AML-193 (cell line): ENCODE measurements at regions not wholly inside any gene's neighbourhood (a gene's known extent, or its start where the extent isn't known, plus 50 kb on each side); places are given as distances from the start of the nearest gene placed in this dataset.

Experiments
- DNase-seq, 2 experiments: peaks; one replicate each; lab custom pipeline; 2025; lab: John Stamatoyannopoulos, UW

DNA sequence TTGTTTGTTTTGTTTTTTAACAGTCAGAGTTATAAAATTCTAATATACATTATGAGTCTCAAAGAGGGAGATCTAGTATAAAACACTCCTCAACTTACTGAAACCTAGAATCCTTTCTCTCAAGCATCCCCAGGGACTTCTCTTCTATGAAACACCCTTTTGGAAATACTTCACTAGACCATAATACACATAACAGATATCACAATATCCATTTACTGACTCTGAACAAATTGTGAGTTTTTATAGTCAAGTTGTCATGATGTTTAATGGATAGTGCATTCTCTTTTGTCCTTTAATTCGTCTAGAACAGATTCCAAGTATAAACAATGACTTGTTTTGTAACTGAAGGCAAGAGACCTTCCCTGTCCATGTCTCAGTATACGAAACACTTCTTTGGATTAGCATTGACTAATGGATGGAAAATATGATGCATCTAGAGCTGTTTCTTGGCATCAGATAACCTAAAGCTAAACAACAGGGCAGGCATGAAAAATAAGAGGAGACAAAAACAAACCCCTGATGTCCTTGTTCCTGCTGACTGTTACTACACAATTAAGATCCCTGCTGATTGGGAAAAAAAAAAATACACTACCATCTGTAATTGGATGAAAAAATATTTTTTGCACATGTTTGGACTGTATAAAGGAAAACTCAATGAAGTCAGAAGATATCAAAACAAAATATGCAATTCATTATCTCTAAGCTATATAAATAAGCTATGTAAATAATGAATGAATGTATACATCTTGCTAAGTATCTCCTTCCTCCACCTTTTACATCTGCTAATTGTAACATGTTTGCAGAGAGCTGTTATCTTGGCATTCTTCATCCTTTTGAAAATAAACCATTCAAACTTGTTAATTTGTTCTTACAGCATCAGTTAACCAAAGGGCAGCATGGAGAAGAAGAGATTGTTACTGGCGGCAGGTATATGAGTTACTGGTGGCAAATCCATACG is 214.2 kb downstream of the LACC1 start:
- no peak for DNase-seq

DNA sequence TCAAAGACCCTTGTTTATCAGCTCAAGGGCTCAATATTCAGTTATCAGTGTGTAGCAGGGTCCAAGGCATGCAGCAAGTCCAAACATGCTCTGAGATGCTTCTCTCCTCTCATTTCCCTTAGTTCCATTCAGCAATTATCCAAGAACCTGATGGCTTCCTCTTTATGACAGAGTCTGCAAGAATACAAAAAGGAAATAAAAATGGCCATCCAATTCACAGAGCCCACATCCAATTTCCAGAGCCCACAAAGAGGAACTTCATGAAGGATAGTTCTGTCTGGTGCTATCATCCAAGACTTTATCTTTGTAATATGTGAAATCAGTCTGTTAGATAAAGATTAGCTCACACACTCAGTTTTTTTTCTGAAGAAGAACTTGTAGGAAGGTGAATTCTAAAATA is 217.2 kb downstream of the LACC1 start:
- no peak for DNase-seq

DNA sequence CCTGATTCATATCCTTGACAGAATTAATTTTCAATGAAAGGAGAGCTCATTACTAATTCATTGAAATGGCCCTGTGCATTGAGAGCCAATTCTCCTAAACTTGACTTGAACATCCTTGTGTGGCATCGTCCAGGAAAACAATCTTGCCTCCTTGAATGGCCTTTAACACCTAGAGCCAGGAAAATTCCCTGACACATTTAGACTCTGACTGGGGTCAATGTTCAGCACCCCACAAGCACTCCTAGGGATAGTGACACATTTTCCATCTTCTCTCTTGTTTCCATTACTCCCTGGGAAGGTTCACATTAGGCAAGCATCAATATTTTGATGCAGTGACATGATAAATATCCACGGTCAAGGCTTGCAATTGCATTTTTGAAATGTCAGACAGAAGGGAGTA is 218.9 kb downstream of the LACC1 start:
- no peak for DNase-seq

DNA sequence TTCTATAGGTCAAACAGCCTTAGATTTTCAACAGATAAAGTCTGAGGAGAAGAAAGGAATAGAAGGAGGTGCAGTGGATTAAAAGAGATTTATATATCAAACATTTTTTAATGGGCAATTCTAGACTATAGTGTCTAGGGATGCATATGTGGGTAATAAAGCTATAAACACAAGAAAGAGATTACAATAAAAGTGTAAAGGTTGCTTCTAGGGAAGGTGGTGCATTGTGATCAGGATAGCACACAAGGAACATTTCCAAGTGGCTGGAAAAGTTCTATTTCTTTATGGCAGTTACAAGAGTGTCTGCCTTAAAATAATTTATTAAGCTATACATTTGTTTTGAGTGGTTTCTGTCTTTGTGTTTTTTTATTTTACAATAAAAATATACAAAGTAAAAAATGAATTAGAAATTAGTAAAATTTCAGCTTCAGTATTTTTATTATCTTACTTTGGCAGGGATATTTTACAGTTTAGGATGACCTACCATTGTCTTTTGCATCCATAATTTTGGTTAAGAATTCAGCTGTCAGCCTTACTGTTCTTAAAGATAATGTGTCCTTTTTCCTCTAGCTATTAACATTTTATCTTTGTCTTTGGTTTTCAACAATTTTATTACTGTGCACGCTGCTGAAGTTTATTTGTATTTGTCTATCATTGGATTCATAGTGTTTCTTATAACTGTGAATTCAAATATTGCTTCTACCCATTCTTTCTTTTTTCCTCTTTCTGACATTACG is 221.8 kb downstream of the LACC1 start:
- no peak for DNase-seq

DNA sequence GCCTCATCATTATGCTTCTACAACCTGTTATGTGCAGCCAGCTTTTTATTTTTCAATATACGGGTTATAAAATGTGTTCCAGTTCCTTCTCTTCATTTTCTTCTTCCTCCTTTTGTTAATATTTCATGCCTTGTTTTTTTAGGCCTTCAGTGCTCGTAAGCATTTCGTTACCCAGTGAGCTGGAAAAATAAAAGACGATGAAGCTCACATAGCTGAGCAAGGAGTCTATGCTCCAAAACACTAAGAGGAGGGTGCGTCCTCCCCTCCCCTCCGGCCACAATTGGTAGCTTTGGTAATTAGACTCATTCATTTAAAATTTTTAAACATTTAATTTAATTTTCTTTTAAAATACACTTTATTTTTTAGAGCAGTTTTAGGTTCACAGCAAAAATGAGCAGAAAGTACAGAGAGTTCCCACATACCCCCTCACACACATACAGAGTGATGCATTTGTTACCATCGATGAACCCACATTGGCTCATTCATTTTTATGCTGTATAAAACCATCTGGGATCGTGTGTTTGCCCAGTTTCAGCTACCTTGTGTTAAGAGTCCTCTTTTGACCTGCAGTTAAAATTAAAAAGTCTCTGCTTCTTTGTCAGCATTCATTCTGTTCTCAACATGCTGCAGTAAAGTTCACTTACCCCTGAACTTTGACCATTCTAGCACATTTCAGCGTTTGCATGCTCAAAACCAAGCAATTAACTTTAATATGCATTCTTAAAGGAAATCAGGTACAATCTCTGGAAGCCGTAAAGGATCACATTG is 223.9 kb downstream of the LACC1 start:
- no peak for DNase-seq

DNA sequence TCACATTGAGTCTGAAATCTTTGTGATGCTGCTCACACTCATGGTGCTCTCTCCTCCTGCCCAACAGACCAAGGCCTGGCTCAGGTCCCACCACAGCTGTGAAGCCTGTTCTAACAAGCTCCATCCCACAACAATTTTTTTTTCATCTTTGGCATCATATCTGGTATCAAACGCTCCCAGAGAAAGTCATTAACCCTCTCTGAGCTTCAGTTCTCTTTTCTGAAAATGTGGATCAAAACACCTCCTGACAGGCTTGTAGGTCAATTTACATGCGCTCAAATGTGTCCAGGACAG is 224.4 kb downstream of the LACC1 start:
- DNase-seq, result no peak

DNA sequence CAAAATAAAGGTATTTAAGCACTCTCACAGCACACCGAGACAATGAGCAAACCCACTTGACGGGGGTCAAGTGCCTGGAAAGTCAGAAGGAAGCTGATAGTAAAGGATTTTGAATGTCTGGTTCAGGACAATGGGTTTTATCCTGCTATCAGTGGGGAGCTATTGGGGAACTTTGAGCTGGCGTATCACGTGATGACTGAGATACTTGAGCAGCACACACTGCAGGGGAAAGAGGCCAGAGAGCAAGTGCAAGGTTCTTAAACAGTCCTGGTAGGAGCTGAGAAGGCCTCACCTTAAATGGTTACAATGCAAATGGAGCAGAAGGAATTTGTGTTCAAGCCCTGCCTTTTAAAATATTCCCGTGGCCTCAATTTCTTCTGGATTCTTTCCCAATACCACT is 225.3 kb downstream of the LACC1 start:
- DNase-seq, result no peak

DNA sequence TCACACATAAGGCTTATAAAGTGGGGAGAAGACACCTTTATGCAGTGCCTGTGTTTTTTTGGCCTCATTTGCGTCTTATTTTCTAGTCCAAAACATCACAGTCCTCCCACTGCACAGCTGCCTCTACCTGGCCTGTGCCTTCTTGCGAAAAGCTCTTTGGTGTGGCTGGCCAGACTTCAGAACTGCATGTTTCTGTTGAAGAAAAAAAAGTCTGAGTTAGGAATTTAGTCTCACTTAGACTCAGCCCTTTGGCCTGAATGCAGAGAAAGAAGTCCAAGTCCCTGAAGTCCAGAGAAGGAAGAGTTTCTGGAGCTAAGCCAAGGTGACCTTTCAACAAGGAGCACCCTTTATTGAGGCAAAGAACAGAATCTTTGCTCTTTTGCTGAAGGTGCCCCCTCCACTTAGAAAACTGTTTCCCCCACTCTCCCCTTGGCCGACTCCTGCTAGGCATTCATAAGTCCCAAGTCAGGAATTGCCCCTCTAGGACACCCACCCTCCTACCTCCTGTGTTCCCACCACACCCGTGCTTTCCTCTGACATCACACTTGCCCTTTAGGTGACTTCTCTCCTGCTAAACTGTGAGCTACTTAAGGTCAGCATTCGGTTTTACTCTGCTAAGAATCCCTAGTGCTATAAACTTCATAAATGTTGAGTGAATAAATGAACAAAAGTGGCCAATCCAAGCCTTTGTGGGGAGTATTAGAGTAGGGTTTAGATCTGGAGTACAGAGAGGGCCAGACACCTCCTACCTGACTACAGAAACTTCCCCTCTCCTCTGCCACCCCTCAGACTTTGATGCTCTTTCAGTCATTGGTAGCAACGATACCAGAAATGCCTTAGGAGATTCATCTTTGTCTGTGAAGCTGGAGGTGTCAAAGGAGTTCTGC is 226.8 kb downstream of the LACC1 start:
- no peak for DNase-seq

DNA sequence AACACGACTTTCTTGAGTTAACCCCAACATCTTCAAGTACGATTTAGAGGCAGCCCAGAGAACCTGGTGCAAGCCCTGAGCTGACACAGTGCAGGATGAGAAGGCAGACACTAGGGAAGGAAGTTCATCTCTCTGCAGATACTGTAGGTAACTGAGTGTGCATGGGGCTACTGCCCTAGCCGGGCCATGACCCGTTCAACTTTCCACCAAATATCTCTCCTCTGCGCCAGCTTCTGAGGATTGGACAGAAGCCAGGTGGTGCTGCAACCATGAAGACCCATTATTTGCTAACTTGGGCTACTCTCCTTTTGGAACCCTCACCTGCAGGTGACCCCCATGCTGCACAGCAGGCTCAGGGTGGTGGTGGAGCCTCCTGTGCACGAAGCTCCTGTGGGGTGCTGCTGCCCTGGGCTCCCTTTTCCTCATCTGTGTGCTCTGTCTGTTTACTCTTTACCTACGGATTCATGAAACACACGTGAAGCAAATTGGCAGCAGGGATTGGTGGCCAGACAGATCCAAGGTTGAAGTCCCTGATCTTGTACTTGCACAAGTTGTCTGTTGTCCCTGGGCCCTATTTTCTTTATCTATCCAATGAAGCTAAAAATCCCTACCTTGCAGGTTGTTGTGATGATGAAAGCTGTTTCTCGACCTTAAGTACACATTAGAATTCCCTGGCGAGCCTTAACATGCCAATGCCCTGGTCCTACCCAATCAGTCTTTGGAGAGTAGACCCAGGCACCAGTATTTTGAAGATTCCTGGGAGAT is 227.8 kb downstream of the LACC1 start:
- no peak for DNase-seq

DNA sequence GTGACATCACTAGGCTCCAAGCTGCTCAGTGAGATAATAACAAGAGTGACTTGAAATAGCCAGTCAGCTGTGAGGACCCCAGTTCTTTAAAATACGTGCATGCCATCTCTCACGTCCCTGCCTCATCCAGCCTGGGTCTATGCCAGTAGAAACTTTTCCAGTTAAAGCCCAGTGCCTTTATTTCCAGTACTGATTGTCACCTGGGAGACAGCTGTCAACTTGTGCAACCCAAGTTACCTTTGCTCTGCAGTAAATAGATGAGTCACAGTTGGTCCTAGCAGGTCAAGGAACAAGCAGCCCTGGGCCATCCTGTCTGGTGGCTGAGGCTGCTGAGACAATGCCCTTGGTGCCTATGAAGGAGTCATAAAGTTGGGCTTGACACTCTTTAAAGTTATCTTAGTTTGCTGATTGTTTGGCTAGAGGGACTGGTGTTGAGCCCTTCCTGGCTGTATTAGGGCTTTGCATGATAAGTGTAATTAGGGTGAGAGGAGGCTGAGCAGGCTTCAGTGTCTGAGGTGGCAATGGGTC is 228.7 kb downstream of the LACC1 start:
- DNase-seq, result no peak

DNA sequence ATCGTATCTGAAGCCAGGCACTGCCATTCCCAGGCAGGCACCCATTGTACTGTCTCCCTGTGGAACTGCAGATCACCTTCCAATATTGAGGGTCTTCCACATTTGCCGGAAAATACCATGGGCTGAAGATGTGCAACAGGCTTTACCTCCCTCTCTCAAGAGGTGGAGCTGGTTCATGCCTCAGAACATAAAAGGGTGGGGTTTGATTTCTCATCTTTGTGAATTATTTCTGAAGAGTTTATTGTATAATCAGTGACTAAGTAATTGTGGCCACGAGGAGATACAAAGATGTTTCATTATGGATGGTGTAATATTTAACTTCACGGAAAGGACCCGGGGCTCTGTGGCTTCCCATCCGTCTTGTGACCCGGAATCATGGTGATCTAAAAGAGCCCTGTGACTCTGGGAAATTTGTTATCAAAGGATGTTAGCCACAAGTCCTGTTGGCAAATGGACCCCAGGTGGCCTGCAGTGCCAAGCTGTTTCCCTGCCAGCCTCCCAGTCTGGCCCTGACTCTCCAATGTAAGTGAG is 230.5 kb downstream of the LACC1 start:
- DNase-seq, result no peak

DNA sequence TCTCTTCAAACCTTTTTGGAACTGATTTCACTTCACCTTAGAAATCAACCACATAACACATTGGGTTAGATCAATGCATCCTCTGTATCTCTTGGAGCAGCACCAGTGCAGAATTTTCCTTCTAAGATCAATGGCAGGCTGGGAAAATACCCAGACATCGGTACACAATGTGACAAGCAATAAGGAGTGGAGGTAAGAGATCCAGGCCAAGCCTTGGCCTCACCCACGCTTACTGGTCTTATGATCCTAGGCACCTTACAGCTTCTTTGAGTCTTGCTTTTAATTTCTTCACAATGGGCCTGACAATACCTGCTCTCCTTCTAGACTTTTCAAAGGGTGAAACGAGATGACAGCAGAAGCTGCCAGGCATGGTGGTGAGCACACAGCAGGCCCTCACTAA is 232.0 kb downstream of the LACC1 start:
- DNase-seq, result no peak

DNA sequence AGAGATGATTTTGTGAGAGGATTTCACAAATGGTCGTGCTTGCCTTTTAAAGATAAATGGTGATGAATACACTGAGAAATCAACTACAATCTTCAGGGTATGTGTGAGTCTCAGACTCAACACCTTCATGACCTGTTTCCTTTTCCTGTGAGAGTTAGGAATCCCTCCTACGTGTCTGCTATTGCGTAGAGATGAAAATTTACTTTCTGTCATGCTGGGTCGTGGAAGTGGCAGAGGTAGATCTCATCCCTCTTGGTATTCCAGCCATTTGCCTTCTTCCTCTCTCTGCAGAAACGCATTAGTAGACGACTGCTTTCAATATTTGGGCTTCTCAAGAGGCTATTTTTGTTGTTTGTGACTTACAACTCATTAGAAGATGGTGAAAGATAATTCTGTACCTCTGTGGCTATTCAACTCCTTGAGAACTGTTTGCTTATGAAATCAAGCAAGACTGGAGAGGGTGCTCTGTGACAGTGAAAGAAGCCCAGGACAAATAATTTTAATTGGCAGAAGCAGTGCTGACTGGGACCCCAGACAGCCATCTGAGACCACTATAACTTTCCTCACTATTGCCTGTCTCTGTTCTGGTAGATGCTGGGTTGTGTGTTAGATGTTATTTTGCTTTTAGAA is 233.1 kb downstream of the LACC1 start:
- no peak for DNase-seq

DNA sequence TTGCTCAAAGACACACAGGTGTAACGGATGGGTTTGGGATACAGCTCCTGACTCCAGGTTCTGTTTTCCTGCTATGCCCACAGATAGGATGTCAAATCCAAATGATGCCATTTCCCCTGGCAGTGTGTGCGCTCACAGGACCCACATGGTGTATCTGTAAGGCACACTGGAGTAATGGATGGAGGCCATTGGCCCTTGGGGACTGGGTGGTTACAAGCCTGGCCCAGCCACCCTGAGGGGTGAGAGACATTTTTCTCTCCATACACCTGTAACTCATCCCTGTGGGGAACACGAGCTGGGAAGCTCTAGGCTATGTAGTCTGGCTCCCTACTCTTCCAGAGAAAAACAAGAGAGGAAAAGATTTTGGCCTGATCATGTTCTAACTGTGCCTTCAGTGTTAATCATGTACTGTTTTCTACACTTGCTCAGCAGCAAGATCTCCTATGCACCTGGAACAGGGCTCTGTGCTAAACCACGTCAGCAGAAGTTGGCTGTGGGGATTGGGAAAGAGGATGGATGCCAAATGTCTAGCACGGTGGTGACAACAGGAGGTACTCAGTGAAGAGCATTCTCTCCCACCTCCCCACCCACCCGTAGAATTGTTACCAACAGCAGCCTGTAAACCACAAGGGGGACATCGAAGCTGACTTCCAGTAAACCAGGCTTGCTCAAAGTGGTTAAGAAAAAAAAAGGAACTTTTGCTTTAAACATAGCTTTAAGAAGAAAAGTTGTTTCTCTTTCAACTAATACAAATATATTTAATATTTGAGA is 237.0 kb downstream of the LACC1 start:
- DNase-seq, result no peak

DNA sequence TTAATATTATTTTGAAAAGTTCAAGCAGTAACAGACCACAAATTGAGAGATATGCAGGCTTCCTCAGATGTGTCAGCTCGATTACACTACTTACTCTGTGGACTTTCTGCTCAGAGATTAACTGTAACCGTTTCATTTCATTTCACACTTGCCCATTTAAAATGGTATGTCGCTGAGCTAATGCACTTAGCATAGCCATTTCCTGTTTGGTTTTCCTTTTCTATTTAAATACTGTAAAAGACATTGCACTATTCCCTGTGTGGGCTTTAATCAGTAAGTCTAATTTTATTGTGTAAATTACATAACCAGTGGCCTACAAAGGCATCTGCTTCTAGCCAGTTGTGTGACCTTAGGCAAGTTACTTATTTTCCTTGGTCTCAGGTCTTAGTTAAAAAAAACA is 237.6 kb downstream of the LACC1 start:
- DNase-seq, result no peak

DNA sequence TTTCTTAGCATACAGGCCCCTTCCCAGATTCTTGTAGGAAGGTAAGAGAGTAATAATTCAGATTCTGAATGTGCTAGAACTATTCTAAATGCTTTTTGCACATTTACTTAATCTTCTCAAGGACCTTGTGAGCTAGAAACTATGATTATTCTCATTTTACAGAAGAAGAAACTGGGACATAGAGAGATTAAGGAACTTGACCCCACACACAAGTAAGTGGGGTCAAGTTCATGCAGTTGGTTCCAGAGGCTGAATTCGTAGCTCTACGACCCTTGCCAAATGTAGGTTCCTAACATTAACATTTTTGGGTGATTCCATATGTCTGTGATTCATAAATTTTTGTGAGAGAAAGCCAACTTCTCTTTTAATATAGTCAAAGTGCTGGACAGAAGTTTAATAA is 238.1 kb downstream of the LACC1 start:
- no peak for DNase-seq

DNA sequence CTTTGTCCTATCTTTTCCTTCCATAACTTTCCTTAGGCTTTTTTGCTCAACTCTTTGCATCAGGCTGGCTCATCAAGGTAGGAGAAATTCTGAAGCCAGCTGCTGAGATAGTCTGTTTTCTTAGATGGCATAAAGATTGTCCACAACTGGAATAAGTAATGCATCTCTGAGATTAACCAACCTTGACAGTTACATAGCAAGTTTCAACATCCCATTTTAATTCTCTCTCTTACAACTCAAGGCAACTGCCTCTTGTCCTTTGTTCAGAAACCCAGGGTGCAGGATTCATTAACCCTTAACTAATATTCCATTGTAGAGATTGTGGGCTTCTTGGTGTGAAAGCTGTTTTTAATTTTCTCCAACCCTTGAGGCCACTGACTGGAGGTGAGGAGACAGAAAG is 239.2 kb downstream of the LACC1 start:
- no peak for DNase-seq

DNA sequence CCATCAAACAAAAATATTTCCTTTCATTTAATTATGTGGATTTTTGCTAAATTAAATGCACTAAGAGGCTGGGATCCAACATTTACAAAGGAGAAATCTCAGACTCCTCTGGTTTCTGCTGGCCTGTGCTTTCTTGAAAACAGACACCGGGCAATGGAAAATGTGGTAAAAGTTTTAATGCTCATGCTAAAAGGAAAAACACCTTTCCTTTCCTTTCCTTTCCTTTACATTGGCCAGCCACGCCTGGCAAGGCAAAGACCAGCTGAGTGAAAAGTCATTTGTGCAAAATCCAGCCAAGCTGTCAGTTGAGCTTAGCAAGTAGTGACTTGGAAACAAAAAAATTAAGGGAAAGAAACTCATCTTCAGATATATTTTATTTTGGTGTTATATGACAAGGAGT is 240.3 kb downstream of the LACC1 start:
- DNase-seq, result no peak
